ENCODE measurements at regions not wholly inside any gene's neighbourhood (a gene's known extent, or its start where the extent isn't known, plus 50 kb on each side); places are given as distances from the start of the nearest gene placed in this dataset.

GRCh38 chr2:49598231-49598630 is 443.9 kb upstream of the FSHR start:
- no peak for DNase-seq
- H3K27ac ChIP-seq = no peak overlapping the region
- no peaks in the 10 kb centered on the region for H3K36me3 ChIP-seq
- no peaks in the 10 kb centered on the region for H3K4me1 ChIP-seq
- intact Hi-C loops (cut with DNase I) = no loop called here
- no peak overlapping the region for H3K4me3 ChIP-seq
- no peaks in the 10 kb centered on the region for H3K27me3 ChIP-seq
- H3K9me3 ChIP-seq = no peaks in the 10 kb centered on the region
- TF ChIP-seq CTCF (IDR thresholded peaks at IDR 0.05) = no peak
- ATAC-seq = no peak

GRCh38 chr2:49585921-49586320 is 431.6 kb upstream of the FSHR start:
- H3K4me3 ChIP-seq = no peak overlapping the region
- ATAC-seq (no peak), DNase-seq (no peak)
- H3K36me3 ChIP-seq = no peaks in the 10 kb centered on the region
- no peak for TF ChIP-seq CTCF (IDR thresholded peaks at IDR 0.05)
- no peaks in the 10 kb centered on the region for H3K9me3 ChIP-seq
- H3K27me3 ChIP-seq = no peaks in the 10 kb centered on the region
- no peak overlapping the region for H3K27ac ChIP-seq
- intact Hi-C loops (cut with DNase I) = no loop called here
- H3K4me1 ChIP-seq = no peaks in the 10 kb centered on the region

DNA sequence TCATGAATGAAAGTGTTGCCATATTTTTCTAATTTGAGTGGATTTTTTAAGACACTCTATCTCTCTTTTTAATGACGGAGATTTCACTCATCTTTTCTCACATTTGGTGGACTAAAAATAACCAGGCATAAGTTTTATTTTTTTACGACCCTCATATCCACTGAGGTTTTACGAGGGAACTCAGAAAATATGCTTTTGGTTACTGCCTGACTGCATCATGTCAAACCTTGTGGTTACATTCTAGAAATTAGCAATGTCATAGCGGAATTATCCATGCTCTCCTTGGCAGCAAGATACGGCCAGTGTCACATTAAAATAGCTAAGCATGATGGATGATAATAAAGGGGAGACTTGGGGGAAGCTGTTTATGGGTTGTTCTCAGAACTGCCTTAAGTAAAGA is 428.6 kb upstream of the FSHR start:
- no peak for ATAC-seq
- TF ChIP-seq CTCF (IDR thresholded peaks at IDR 0.05) = no peak
- H3K4me3 ChIP-seq = no peak overlapping the region
- no peaks in the 10 kb centered on the region for H3K27me3 ChIP-seq
- no peaks in the 10 kb centered on the region for H3K9me3 ChIP-seq
- H3K4me1 ChIP-seq = no peaks in the 10 kb centered on the region
- H3K36me3 ChIP-seq = no peaks in the 10 kb centered on the region
- intact Hi-C loops (cut with DNase I) = no loop called here
- no peak for DNase-seq
- no peak overlapping the region for H3K27ac ChIP-seq

- Histone ChIP-seq H3K27me3 (no peaks in the 10 kb centered on the region), H3K4me1 (no peaks in the 10 kb centered on the region), H3K9me3 (no peaks in the 10 kb centered on the region), H3K4me3 (no peak overlapping the region), H3K27ac (no peak overlapping the region), H3K36me3 (no peaks in the 10 kb centered on the region)
- intact Hi-C loops (cut with DNase I) = no loop called here
- TF ChIP-seq CTCF (IDR thresholded peaks at IDR 0.05) = no peak
- ATAC-seq = no peak
- DNase-seq = no peak
These were observed 422.7 kb upstream of the FSHR start for GRCh38 chr2:49577041-49577440.

- DNase-seq = no peak
- Histone ChIP-seq H3K4me1 (no peaks in the 10 kb centered on the region), H3K27ac (no peak overlapping the region), H3K9me3 (no peaks in the 10 kb centered on the region), H3K27me3 (no peaks in the 10 kb centered on the region), H3K36me3 (no peaks in the 10 kb centered on the region), H3K4me3 (no peak overlapping the region)
- intact Hi-C loops (cut with DNase I) = no loop called here
- no peak for TF ChIP-seq CTCF (IDR thresholded peaks at IDR 0.05)
- ATAC-seq = no peak
These were observed 414.9 kb upstream of the FSHR start for GRCh38 chr2:49569176-49569575.

DNA sequence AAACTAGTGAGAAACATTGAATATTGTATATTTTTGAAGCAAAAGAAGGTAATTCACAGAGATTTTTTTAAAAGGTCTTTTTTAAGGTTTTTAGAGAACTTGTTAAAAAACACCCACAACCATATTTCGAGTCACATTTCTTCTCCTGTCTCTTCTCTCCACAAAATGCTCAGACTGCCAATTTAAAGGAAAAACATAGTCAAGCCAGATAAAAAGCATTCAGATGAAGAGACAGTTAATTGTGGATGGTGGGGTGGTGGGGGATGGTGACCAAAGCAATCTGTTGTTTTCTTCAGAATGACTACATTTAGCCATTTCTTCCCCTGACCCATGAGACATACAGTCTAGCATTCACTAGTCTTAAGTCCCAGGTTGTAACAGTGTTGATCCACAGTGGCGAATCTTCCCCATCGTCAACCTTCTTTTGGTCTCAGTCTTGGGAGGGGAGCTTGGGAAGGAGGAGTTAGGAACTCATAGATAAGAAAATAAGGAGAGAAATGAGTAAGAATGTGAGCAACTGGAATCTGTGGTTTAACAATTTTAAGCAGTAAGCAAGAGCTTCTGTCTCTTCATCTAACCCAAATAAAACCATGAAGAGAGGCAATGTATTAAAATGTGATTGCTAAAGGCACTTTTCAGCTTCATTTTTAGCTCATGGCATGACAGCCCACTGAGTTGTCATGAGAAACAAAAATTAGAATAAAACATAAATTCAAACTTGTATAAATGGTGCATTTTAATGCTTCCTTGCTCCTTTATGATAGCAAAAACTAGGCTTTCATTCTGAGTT is 413.7 kb upstream of the FSHR start:
- Histone ChIP-seq H3K27me3 (no peaks in the 10 kb centered on the region), H3K27ac (no peak overlapping the region), H3K36me3 (no peaks in the 10 kb centered on the region), H3K9me3 (no peaks in the 10 kb centered on the region), H3K4me3 (no peak overlapping the region), H3K4me1 (no peaks in the 10 kb centered on the region)
- DNase-seq = no peak
- no peak for TF ChIP-seq CTCF (IDR thresholded peaks at IDR 0.05)
- intact Hi-C loops (cut with DNase I) = no loop called here
- ATAC-seq = no peak

Data from upper lobe of right lung (tissue), 1 donor.